WTC11 (cell line): ENCODE measurements at regions not wholly inside any gene's neighbourhood (a gene's known extent, or its start where the extent isn't known, plus 50 kb on each side); places are given as distances from the start of the nearest gene placed in this dataset.

ENCODE experiments used
- ATAC-seq: fragments of 200-7000 bp; cut with Tn5 transposase; 2 replicates; pipeline ENCODE4 v1.10.0; 2021; ENCODE audit warnings: mild to moderate bottlenecking, moderate library complexity
- CTCF ChIA-PET: fragments of 300-600 bp; sonication (Branson Sonifier 250); formaldehyde crosslinking; loops from one replicate; lab custom pipeline; 2021; ENCODE audit warnings: antibody characterized with exemption; lab: Charles Lee
- POLR2A ChIA-PET: fragments of 350-600 bp; sonication (Branson Sonifier 250); formaldehyde crosslinking; loops from one replicate; lab custom pipeline; 2021; ENCODE audit warnings: antibody characterized with exemption; lab: Charles Lee
- DNase-seq: peaks from one replicate; pipeline ENCODE4 v3.0.0; 2021; ENCODE audit warnings: low spot score
- H3K27ac Mint-ChIP-seq: 2 replicates; pipeline ENCODE4 v1.8.0; 2021; ENCODE audit warnings: mixed read lengths
- H3K27me3 Mint-ChIP-seq: 2 replicates; pipeline ENCODE4 v1.8.0; 2021; ENCODE audit warnings: low read depth, mild to moderate bottlenecking, moderate library complexity, mixed read lengths
- H3K36me3 Mint-ChIP-seq: 2 replicates; pipeline ENCODE4 v1.8.0; 2021; ENCODE audit warnings: mixed read lengths
- H3K4me1 Mint-ChIP-seq: 2 replicates; pipeline ENCODE4 v1.8.0; 2022; ENCODE audit warnings: mixed read lengths
- H3K4me3 Mint-ChIP-seq: 2 replicates; pipeline ENCODE4 v1.8.0; 2021; ENCODE audit warnings: mild to moderate bottlenecking, moderate library complexity, mixed read lengths
- H3K9me3 Mint-ChIP-seq: 2 replicates; pipeline ENCODE4 v1.8.0; 2021; ENCODE audit warnings: mixed read lengths
- AR ChIP-seq: fragments of 250-450 bp; sonication (Bioruptor Pico); IDR thresholded peaks from 2 replicates; pipeline ENCODE4 v1.9.0; 2021; ENCODE audit warnings: mild to moderate bottlenecking
- ATF6 ChIP-seq: sonication (generic); formaldehyde crosslinking; IDR thresholded peaks from 2 replicates; pipeline ENCODE4 v1.8.1; 2023; ENCODE audit warnings: mild to moderate bottlenecking, missing genetic modification reagents
- CDX4 ChIP-seq: fragments of 250-450 bp; sonication (Bioruptor Pico); IDR thresholded peaks from 2 replicates; pipeline ENCODE4 v1.9.0; 2021; ENCODE audit warnings: moderate library complexity, mild to moderate bottlenecking, inconsistent platforms, borderline replicate concordance
- EMX1 ChIP-seq: fragments of 250-450 bp; sonication (Bioruptor Pico); IDR thresholded peaks from 2 replicates; pipeline ENCODE4 v1.8.0; 2021; ENCODE audit warnings: mild to moderate bottlenecking
- JUN ChIP-seq: sonication (generic); formaldehyde crosslinking; IDR thresholded peaks from 2 replicates; pipeline ENCODE4 v1.8.0; 2023; ENCODE audit warnings: mild to moderate bottlenecking, missing genetic modification reagents
- MAX ChIP-seq: sonication (generic); formaldehyde crosslinking; IDR thresholded peaks from 2 replicates; pipeline ENCODE4 v1.8.0; 2022; ENCODE audit warnings: mild to moderate bottlenecking, missing genetic modification reagents
- MXD4 ChIP-seq: fragments of 250-450 bp; sonication (Bioruptor Pico); IDR thresholded peaks from 2 replicates; pipeline ENCODE4 v1.8.0; 2021; ENCODE audit warnings: mild to moderate bottlenecking, moderate library complexity, borderline replicate concordance
- NR1H2 ChIP-seq: sonication (generic); formaldehyde crosslinking; IDR thresholded peaks from 2 replicates; pipeline ENCODE4 v1.9.0; 2021; ENCODE audit warnings: mild to moderate bottlenecking, moderate library complexity, missing genetic modification reagents
- OVOL2 ChIP-seq: fragments of 250-450 bp; sonication (Bioruptor Pico); IDR thresholded peaks from 2 replicates; pipeline ENCODE4 v1.9.0; 2021; ENCODE audit warnings: mild to moderate bottlenecking, borderline replicate concordance
- RELA ChIP-seq: sonication (generic); formaldehyde crosslinking; IDR thresholded peaks from 2 replicates; pipeline ENCODE4 v1.8.1; 2022; ENCODE audit warnings: missing genetic modification reagents, mild to moderate bottlenecking, borderline replicate concordance
- RORB ChIP-seq: fragments of 250-450 bp; sonication (Bioruptor Pico); IDR thresholded peaks from 2 replicates; pipeline ENCODE4 v1.9.0; 2021; ENCODE audit warnings: mild to moderate bottlenecking
- SMAD3 ChIP-seq: sonication (generic); formaldehyde crosslinking; IDR thresholded peaks from 2 replicates; pipeline ENCODE4 v1.8.0; 2022; ENCODE audit warnings: missing genetic modification reagents, mild to moderate bottlenecking, borderline replicate concordance
- STAT6 ChIP-seq: sonication (generic); formaldehyde crosslinking; conservative IDR thresholded peaks from 2 replicates; pipeline ENCODE4 v1.8.1; 2023; ENCODE audit warnings: mild to moderate bottlenecking, low read depth, missing genetic modification reagents, moderate library complexity
- TEAD4 ChIP-seq: sonication (generic); formaldehyde crosslinking; IDR thresholded peaks from 2 replicates; pipeline ENCODE4 v1.8.0; 2022; ENCODE audit warnings: mild to moderate bottlenecking, missing genetic modification reagents
- ZBTB21 ChIP-seq: sonication (generic); formaldehyde crosslinking; IDR thresholded peaks from 2 replicates; pipeline ENCODE4 v1.8.1; 2023; ENCODE audit warnings: mild to moderate bottlenecking, missing genetic modification reagents, borderline replicate concordance
- ZNF219 ChIP-seq: sonication (generic); formaldehyde crosslinking; IDR thresholded peaks from 2 replicates; pipeline ENCODE4 v1.8.0; 2023; ENCODE audit warnings: missing genetic modification reagents, mild to moderate bottlenecking, borderline replicate concordance
- ZNF425 ChIP-seq: fragments of 250-450 bp; sonication (Bioruptor Pico); conservative IDR thresholded peaks from 2 replicates; pipeline ENCODE4 v1.9.0; 2021; ENCODE audit warnings: mild to moderate bottlenecking

GRCh38 chr12:67411562-67411961 is 142.4 kb downstream of the CAND1 start:
- no peak for TF ChIP-seq MXD4 (CRISPR knock-in tag)
- TF ChIP-seq ZNF425 (CRISPR knock-in tag) = no peak
- no peak for TF ChIP-seq STAT6 (CRISPR knock-in tag)
- TF ChIP-seq OVOL2 (CRISPR knock-in tag) = no peak
- TF ChIP-seq RELA = no peak
- TF ChIP-seq RORB (CRISPR knock-in tag) = no peak
- no peak for TF ChIP-seq ZBTB21 (CRISPR knock-in tag)
- no peak for TF ChIP-seq CDX4 (CRISPR knock-in tag)
- TF ChIP-seq AR (CRISPR knock-in tag) = no peak
- TF ChIP-seq TEAD4 = no peak
- no peak for TF ChIP-seq JUN (CRISPR knock-in tag)
- no peak for TF ChIP-seq SMAD3 (CRISPR knock-in tag)
- TF ChIP-seq MAX = no peak
- TF ChIP-seq ATF6 (CRISPR knock-in tag) = no peak
- no peak for TF ChIP-seq NR1H2
- TF ChIP-seq EMX1 (CRISPR knock-in tag) = no peak
- no peak for TF ChIP-seq ZNF219 (CRISPR knock-in tag)
- POLR2A ChIA-PET = no interaction called here
- Mint-ChIP-seq H3K27me3 (no peaks in the 10 kb centered on the region), H3K4me3 (no peak overlapping the region), H3K9me3 (peaks cover 14% of the 10 kb centered on the region), H3K27ac (no peak overlapping the region), H3K36me3 (no peaks in the 10 kb centered on the region), H3K4me1 (peaks cover 22% of the 10 kb centered on the region)
- ATAC-seq (no peak), DNase-seq (no peak)
- CTCF ChIA-PET = no interaction called here
